CD4-positive, alpha-beta memory T cell (primary cell): ENCODE measurements at regions not wholly inside any gene's neighbourhood (a gene's known extent, or its start where the extent isn't known, plus 50 kb on each side); places are given as distances from the start of the nearest gene placed in this dataset.
"Not testable (repeated sequence)": the region's sequence is repeated elsewhere in the genome, so short reads cannot be mapped to it uniquely, and the experiment has no call there.

Source experiments
- CTCF ChIA-PET: fragments of 350-600 bp; sonication (Branson Sonifier 250); formaldehyde crosslinking; loops from one replicate; lab custom pipeline; 2021; ENCODE audit warnings: inconsistent platforms; ENCODE audit not compliant: partially characterized antibody; lab: Charles Lee
- POLR2A ChIA-PET: fragments of 350-600 bp; sonication (Branson Sonifier 250); formaldehyde crosslinking; loops from one replicate; lab custom pipeline; 2021; ENCODE audit not compliant: partially characterized antibody; lab: Charles Lee
- DNase-seq, 5 donors: peaks; one replicate each; pipeline versions ENCODE4 v3.0.0 to v3.0.0-alpha.2; 2020 to 2022; ENCODE audit warnings: mixed read lengths in 1 of 5
- H3K27ac ChIP-seq: one replicate; pipeline ENCODE4 v1.7.0; 2013; ENCODE audit warnings: low read depth, low read length
- H3K27me3 ChIP-seq: 2 replicates; pipeline ENCODE4 v1.7.0; 2013; ENCODE audit warnings: mild to moderate bottlenecking, low read length, moderate library complexity; ENCODE audit not compliant: insufficient read depth
- H3K36me3 ChIP-seq: 2 replicates; pipeline ENCODE4 v1.7.0; 2013; ENCODE audit warnings: mild to moderate bottlenecking, low read length, moderate library complexity; ENCODE audit not compliant: insufficient read depth
- H3K4me1 ChIP-seq: 2 replicates; pipeline ENCODE4 v1.7.0; 2013; ENCODE audit warnings: mild to moderate bottlenecking, low read length, moderate library complexity; ENCODE audit not compliant: insufficient read depth
- H3K4me3 ChIP-seq, 2 donors: one replicate each; pipeline ENCODE4 v1.7.0; 2013; ENCODE audit warnings: low read length in 2 of 2, mild to moderate bottlenecking in 1 of 2
- H3K9me3 ChIP-seq, 2 donors: one replicate each; pipeline ENCODE4 v1.7.0; 2013; ENCODE audit warnings: low read length in 2 of 2, control low read depth in 1 of 2; ENCODE audit not compliant: control insufficient read depth in 1 of 2
- H3K27ac Mint-ChIP-seq, 7 donors: one replicate each; pipeline ENCODE4 v1.8.0; 2020 to 2021; ENCODE audit warnings: mixed read lengths in 7 of 7, mild to moderate bottlenecking in 6 of 7, inconsistent platforms in 3 of 7, moderate library complexity in 3 of 7
- H3K27me3 Mint-ChIP-seq, 2 donors: one replicate each; pipeline ENCODE4 v1.8.0; 2020 to 2021; ENCODE audit warnings: mixed read lengths in 2 of 2
- H3K36me3 Mint-ChIP-seq, 2 donors: one replicate each; pipeline ENCODE4 v1.8.0; 2020 to 2021; ENCODE audit warnings: mixed read lengths in 2 of 2, inconsistent platforms in 1 of 2, mild to moderate bottlenecking in 1 of 2
- H3K4me1 Mint-ChIP-seq, 4 donors: one replicate each; pipeline ENCODE4 v1.8.0; 2020 to 2021; ENCODE audit warnings: mixed read lengths in 4 of 4, mild to moderate bottlenecking in 1 of 4
- H3K4me3 Mint-ChIP-seq, 8 donors: one replicate each; pipeline ENCODE4 v1.8.0; 2020 to 2021; ENCODE audit warnings: mixed read lengths in 8 of 8, mild to moderate bottlenecking in 7 of 8, moderate library complexity in 6 of 8, inconsistent platforms in 3 of 8
- H3K9me3 Mint-ChIP-seq, 8 donors: one replicate each; pipeline ENCODE4 v1.8.0; 2020 to 2021; ENCODE audit warnings: mixed read lengths in 8 of 8, mild to moderate bottlenecking in 5 of 8, inconsistent platforms in 3 of 8, moderate library complexity in 1 of 8
- intact Hi-C: fragments of 100-400 bp; cut with micrococcal nuclease; formaldehyde crosslinking; loops from one replicate; pipeline ENCODE4 v1.15.1; 2023

- H3K27ac ChIP-seq, H3K36me3 ChIP-seq, H3K4me3 Mint-ChIP-seq, intact Hi-C loops, H3K27ac Mint-ChIP-seq, H3K27me3 Mint-ChIP-seq, CTCF ChIA-PET, H3K27me3 ChIP-seq, H3K4me3 ChIP-seq, H3K4me1 ChIP-seq, DNase-seq, POLR2A ChIA-PET, H3K9me3 ChIP-seq, H3K9me3 Mint-ChIP-seq, H3K36me3 Mint-ChIP-seq, H3K4me1 Mint-ChIP-seq: not testable (repeated sequence)
These were observed 181.4 kb upstream of the NBPF9 start for GRCh38 chr1:149284773-149285172.

- H3K4me3 ChIP-seq, H3K9me3 ChIP-seq, H3K36me3 ChIP-seq, H3K27ac ChIP-seq, H3K4me1 ChIP-seq, intact Hi-C loops, H3K27ac Mint-ChIP-seq, DNase-seq, H3K27me3 ChIP-seq, H3K4me1 Mint-ChIP-seq, H3K9me3 Mint-ChIP-seq, H3K36me3 Mint-ChIP-seq, H3K27me3 Mint-ChIP-seq, POLR2A ChIA-PET, CTCF ChIA-PET, H3K4me3 Mint-ChIP-seq: not testable (repeated sequence)
These were observed 181.9 kb upstream of the NBPF9 start for GRCh38 chr1:149285205-149285604.

GRCh38 chr1:149285638-149286037, 182.3 kb upstream of the NBPF9 start:
- CTCF ChIA-PET, POLR2A ChIA-PET: not testable (repeated sequence)
- H3K27ac Mint-ChIP-seq, result peak overlapping the region in 1 of 7 donors; percentile 48

GRCh38 chr1:149288580-149288979, 185.2 kb upstream of the NBPF9 start:
- H3K4me1 Mint-ChIP-seq, H3K4me1 ChIP-seq, CTCF ChIA-PET, H3K9me3 Mint-ChIP-seq, H3K9me3 ChIP-seq, intact Hi-C loops, H3K36me3 ChIP-seq, H3K27me3 ChIP-seq, H3K27ac Mint-ChIP-seq, POLR2A ChIA-PET, H3K4me3 ChIP-seq, H3K4me3 Mint-ChIP-seq, H3K27ac ChIP-seq, H3K27me3 Mint-ChIP-seq, DNase-seq, H3K36me3 Mint-ChIP-seq: not testable (repeated sequence)

More at GRCh38 chr1:149285638-149286037, 182.3 kb upstream of the NBPF9 start:
- H3K27me3 ChIP-seq, H3K9me3 ChIP-seq, H3K9me3 Mint-ChIP-seq, H3K36me3 ChIP-seq, H3K27me3 Mint-ChIP-seq, H3K4me1 Mint-ChIP-seq, H3K4me3 ChIP-seq, H3K36me3 Mint-ChIP-seq, H3K4me1 ChIP-seq, intact Hi-C loops, H3K27ac ChIP-seq: not testable (repeated sequence)
- DNase-seq, result peak in 2 of 5 donors; percentile 5 to 74
- H3K4me3 Mint-ChIP-seq, result peak overlapping the region in 5 of 8 donors; percentile 68 to 92 (median 86)

- DNase-seq, H3K27me3 Mint-ChIP-seq, H3K4me3 Mint-ChIP-seq, H3K27ac Mint-ChIP-seq, H3K4me3 ChIP-seq, H3K27me3 ChIP-seq, H3K9me3 Mint-ChIP-seq, H3K4me1 Mint-ChIP-seq, POLR2A ChIA-PET, H3K36me3 Mint-ChIP-seq, H3K36me3 ChIP-seq, CTCF ChIA-PET, H3K27ac ChIP-seq, H3K4me1 ChIP-seq, H3K9me3 ChIP-seq, intact Hi-C loops: not testable (repeated sequence)
These were observed 174.2 kb upstream of the NBPF19 start for GRCh38 chr1:149300478-149301218.

- H3K9me3 Mint-ChIP-seq, H3K4me1 Mint-ChIP-seq, DNase-seq, intact Hi-C loops, H3K9me3 ChIP-seq, H3K4me1 ChIP-seq, H3K4me3 ChIP-seq, H3K27me3 ChIP-seq, H3K4me3 Mint-ChIP-seq, H3K27me3 Mint-ChIP-seq, CTCF ChIA-PET, H3K36me3 ChIP-seq, POLR2A ChIA-PET, H3K27ac ChIP-seq, H3K36me3 Mint-ChIP-seq, H3K27ac Mint-ChIP-seq: not testable (repeated sequence)
These were observed 173.6 kb upstream of the NBPF19 start for GRCh38 chr1:149301282-149301681.

- CTCF ChIA-PET, intact Hi-C loops, DNase-seq, H3K4me1 ChIP-seq, H3K4me3 Mint-ChIP-seq, H3K4me1 Mint-ChIP-seq, H3K36me3 Mint-ChIP-seq, H3K27ac ChIP-seq, H3K27me3 ChIP-seq, H3K36me3 ChIP-seq, H3K27me3 Mint-ChIP-seq, H3K4me3 ChIP-seq, H3K9me3 ChIP-seq, POLR2A ChIA-PET, H3K27ac Mint-ChIP-seq, H3K9me3 Mint-ChIP-seq: not testable (repeated sequence)
These were observed 170.0 kb upstream of the NBPF19 start for GRCh38 chr1:149304796-149305195.

GRCh38 chr1:149307640-149308039, 167.2 kb upstream of the NBPF19 start:
- H3K27ac Mint-ChIP-seq, H3K4me1 Mint-ChIP-seq, H3K27me3 ChIP-seq, DNase-seq, H3K36me3 Mint-ChIP-seq, H3K4me3 Mint-ChIP-seq, H3K27me3 Mint-ChIP-seq, POLR2A ChIA-PET, H3K9me3 Mint-ChIP-seq, H3K9me3 ChIP-seq, intact Hi-C loops, CTCF ChIA-PET, H3K36me3 ChIP-seq, H3K4me1 ChIP-seq, H3K4me3 ChIP-seq, H3K27ac ChIP-seq: not testable (repeated sequence)
